ENCODE measurements at regions not wholly inside any gene's neighbourhood (a gene's known extent, or its start where the extent isn't known, plus 50 kb on each side); places are given as distances from the start of the nearest gene placed in this dataset.

- Mint-ChIP-seq H3K4me3 (no peak overlapping the region), H3K4me1 (no peaks in the 10 kb centered on the region), H3K36me3 (no peaks in the 10 kb centered on the region), H3K27ac (no peak overlapping the region), H3K27me3 (ENCODE audit: insufficient read depth, low read depth) (peaks cover 2% of the 10 kb centered on the region), H3K9me3 (peaks cover 2% of the 10 kb centered on the region)
- no peak for DNase-seq (ENCODE audit: low spot score)
- H3K4me1 ChIP-seq: peaks cover 3% of the 10 kb centered on the region
- no peak overlapping the region for H2AFZ ChIP-seq (replicated peaks)
- H3K27me3 ChIP-seq: no peaks in the 10 kb centered on the region
- no peaks in the 10 kb centered on the region for H4K20me1 ChIP-seq (ENCODE audit: low read depth)
- H3K79me2 ChIP-seq (ENCODE audit: low read depth): no peaks in the 10 kb centered on the region
- no peak overlapping the region for H3K9ac ChIP-seq
- no peak overlapping the region for H3K27ac ChIP-seq
- H3F3A ChIP-seq (ENCODE audit: low read depth): peaks cover 13% of the 10 kb centered on the region
- H3K9me3 ChIP-seq (ENCODE audit: low read depth): peaks cover 3% of the 10 kb centered on the region
- no peak overlapping the region for H3K4me2 ChIP-seq
- no peak for TF ChIP-seq EZH2 (IDR thresholded peaks at IDR 0.05)
- TF ChIP-seq, protein P1, sequence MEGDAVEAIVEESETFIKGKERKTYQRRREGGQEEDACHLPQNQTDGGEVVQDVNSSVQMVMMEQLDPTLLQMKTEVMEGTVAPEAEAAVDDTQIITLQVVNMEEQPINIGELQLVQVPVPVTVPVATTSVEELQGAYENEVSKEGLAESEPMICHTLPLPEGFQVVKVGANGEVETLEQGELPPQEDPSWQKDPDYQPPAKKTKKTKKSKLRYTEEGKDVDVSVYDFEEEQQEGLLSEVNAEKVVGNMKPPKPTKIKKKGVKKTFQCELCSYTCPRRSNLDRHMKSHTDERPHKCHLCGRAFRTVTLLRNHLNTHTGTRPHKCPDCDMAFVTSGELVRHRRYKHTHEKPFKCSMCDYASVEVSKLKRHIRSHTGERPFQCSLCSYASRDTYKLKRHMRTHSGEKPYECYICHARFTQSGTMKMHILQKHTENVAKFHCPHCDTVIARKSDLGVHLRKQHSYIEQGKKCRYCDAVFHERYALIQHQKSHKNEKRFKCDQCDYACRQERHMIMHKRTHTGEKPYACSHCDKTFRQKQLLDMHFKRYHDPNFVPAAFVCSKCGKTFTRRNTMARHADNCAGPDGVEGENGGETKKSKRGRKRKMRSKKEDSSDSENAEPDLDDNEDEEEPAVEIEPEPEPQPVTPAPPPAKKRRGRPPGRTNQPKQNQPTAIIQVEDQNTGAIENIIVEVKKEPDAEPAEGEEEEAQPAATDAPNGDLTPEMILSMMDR (IDR thresholded peaks at IDR 0.05): no peak
- TF ChIP-seq EZH2phosphoT487 (IDR thresholded peaks at IDR 0.05): no peak
- H3K4me3 ChIP-seq: no peak overlapping the region
- H3K36me3 ChIP-seq: no peaks in the 10 kb centered on the region
Observed at GRCh38 chr6:166025149-166025898, 142.3 kb downstream of the TBXT start.

- H3K9me3 Mint-ChIP-seq: peaks cover 2% of the 10 kb centered on the region
- H3K4me2 ChIP-seq: no peak overlapping the region
- H3K27ac Mint-ChIP-seq: no peak overlapping the region
- H3K4me1 Mint-ChIP-seq: no peaks in the 10 kb centered on the region
- H3K36me3 Mint-ChIP-seq: no peaks in the 10 kb centered on the region
- H3K36me3 ChIP-seq: no peaks in the 10 kb centered on the region
- H3K9me3 ChIP-seq (ENCODE audit: low read depth): peaks cover 3% of the 10 kb centered on the region
- no peak overlapping the region for H3K9ac ChIP-seq
- no peak for TF ChIP-seq EZH2phosphoT487 (IDR thresholded peaks at IDR 0.05)
- TF ChIP-seq EZH2 (IDR thresholded peaks at IDR 0.05): no peak
- TF ChIP-seq, protein P1 (IDR thresholded peaks at IDR 0.05): no peak
- H3K27me3 Mint-ChIP-seq (ENCODE audit: insufficient read depth, low read depth): peaks cover 2% of the 10 kb centered on the region
- H3K79me2 ChIP-seq (ENCODE audit: low read depth): no peaks in the 10 kb centered on the region
- H3F3A ChIP-seq (ENCODE audit: low read depth): peaks cover 2% of the 10 kb centered on the region
- H3K27me3 ChIP-seq: no peaks in the 10 kb centered on the region
- H3K27ac ChIP-seq: no peak overlapping the region
- no peaks in the 10 kb centered on the region for H3K4me1 ChIP-seq
- H4K20me1 ChIP-seq (ENCODE audit: low read depth): no peaks in the 10 kb centered on the region
- no peak for DNase-seq (ENCODE audit: low spot score)
- no peak overlapping the region for H2AFZ ChIP-seq (replicated peaks)
- H3K4me3 Mint-ChIP-seq: no peak overlapping the region
- no peak overlapping the region for H3K4me3 ChIP-seq
Observed at GRCh38 chr6:166024252-166024651, 143.4 kb downstream of the TBXT start.

DNA sequence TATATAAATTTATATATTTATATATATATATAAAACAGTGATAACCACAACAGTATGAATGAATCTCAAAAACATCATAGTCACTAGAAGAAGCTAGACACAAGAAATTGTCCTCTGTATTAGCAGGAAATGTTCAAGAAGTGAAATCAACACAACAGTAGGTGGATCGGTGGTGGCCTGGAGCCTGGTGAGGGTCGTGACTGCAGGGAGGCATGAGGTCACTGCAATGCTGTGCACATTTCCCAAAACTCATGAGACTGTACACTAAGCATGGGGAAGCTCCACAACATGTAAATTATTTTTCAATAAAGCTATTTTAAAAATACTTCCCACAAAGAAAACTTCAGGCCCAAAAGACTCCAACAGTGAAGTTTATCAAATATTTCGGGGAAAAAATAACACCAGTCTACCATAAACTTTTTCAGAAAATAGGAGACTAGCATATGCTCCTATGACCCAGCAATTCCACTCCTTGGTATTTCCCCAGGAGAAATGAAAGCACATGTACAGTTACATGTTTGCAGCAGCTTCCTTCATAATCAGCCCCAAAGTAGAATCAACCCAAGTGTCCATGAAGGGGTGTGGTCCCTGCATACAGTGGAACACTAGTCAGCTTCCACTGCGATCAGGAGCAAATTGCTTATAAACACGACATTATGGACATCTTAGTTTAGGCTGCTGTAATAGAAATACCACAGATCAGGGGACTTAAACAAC is 144.2 kb downstream of the TBXT start:
- Histone ChIP-seq H3K9me3 (ENCODE audit: low read depth) (peaks cover 3% of the 10 kb centered on the region), H3K4me1 (no peaks in the 10 kb centered on the region), H2AFZ (replicated peaks) (no peak overlapping the region), H3K4me2 (no peak overlapping the region), H3K9ac (no peak overlapping the region), H3K36me3 (no peaks in the 10 kb centered on the region), H3K79me2 (ENCODE audit: low read depth) (no peaks in the 10 kb centered on the region), H3F3A (ENCODE audit: low read depth) (no peaks in the 10 kb centered on the region), H3K27ac (no peak overlapping the region), H4K20me1 (ENCODE audit: low read depth) (no peaks in the 10 kb centered on the region), H3K4me3 (no peak overlapping the region), H3K27me3 (no peaks in the 10 kb centered on the region)
- H3K27ac Mint-ChIP-seq: no peak overlapping the region
- no peak for TF ChIP-seq EZH2phosphoT487 (IDR thresholded peaks at IDR 0.05)
- TF ChIP-seq EZH2 (IDR thresholded peaks at IDR 0.05): no peak
- TF ChIP-seq, protein P1 (IDR thresholded peaks at IDR 0.05): no peak
- H3K4me1 Mint-ChIP-seq: no peaks in the 10 kb centered on the region
- H3K4me3 Mint-ChIP-seq: no peak overlapping the region
- no peaks in the 10 kb centered on the region for H3K36me3 Mint-ChIP-seq
- H3K27me3 Mint-ChIP-seq (ENCODE audit: insufficient read depth, low read depth): peaks cover 2% of the 10 kb centered on the region
- no peak for DNase-seq (ENCODE audit: low spot score)
- H3K9me3 Mint-ChIP-seq: peaks cover 2% of the 10 kb centered on the region
